ENCODE measurements at regions not wholly inside any gene's neighbourhood (a gene's known extent, or its start where the extent isn't known, plus 50 kb on each side); places are given as distances from the start of the nearest gene placed in this dataset.

GRCh38 chr1:60483509-60483908 is 409.9 kb upstream of the C1orf87 start:
- ATAC-seq: no peak
- no peaks in the 10 kb centered on the region for H3K36me3 Mint-ChIP-seq
- peaks cover 0 to 15% (median 4%) of the 10 kb centered on the region in 11 donors for H3K9me3 Mint-ChIP-seq
- H3K4me3 Mint-ChIP-seq: no peak overlapping the region
- ChIA-PET POLR2A (no interaction called here), CTCF (no interaction called here)
- no peak overlapping the region for H3K27ac ChIP-seq (ENCODE audit: low read depth, low read length)
- DNase-seq: no peak
- no peaks in the 10 kb centered on the region for H3K4me1 ChIP-seq (ENCODE audit: control insufficient read depth in 2 of 2, insufficient read depth in 2 of 2, low read length in 2 of 2)
- no peak overlapping the region for H3K4me3 ChIP-seq (ENCODE audit: low read length)
- H3K36me3 ChIP-seq (ENCODE audit: control insufficient read depth in 2 of 3, insufficient read depth in 3 of 3, low read length in 3 of 3): no peaks in the 10 kb centered on the region
- intact Hi-C loops (cut with micrococcal nuclease): no loop called here
- no peaks in the 10 kb centered on the region for H3K9me3 ChIP-seq (ENCODE audit: control insufficient read depth in 2 of 3, low read length in 3 of 3)
- H3K27me3 Mint-ChIP-seq: no peaks in the 10 kb centered on the region
- no peaks in the 10 kb centered on the region for H3K4me1 Mint-ChIP-seq
- H3K27ac Mint-ChIP-seq: no peak overlapping the region
- no peaks in the 10 kb centered on the region for H3K27me3 ChIP-seq (ENCODE audit: control insufficient read depth in 2 of 2, insufficient read depth in 2 of 2, low read length in 2 of 2)

DNA sequence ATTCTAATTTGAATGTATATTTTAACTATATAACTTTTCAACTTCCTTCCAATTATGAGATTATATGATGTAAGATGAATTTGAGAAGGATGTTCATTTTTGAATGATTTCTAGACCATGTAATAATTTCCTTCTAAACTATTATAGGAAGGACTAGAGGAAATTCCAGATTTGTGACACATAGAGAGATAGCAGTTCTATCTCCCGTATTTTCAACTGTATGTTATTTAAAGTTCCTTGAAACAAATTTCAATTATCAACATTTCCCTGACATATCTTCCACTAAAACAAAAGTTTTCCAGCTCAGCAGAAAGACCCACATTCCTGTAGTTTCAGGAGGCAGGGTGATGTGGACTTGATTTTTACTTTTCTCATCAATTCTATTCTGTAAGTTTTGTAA is 396.7 kb upstream of the C1orf87 start:
- ATAC-seq (no peak), DNase-seq (no peak)
- POLR2A ChIA-PET: no interaction called here
- Histone ChIP-seq H3K27me3 (ENCODE audit: control insufficient read depth in 2 of 2, insufficient read depth in 2 of 2, low read length in 2 of 2) (no peaks in the 10 kb centered on the region), H3K36me3 (ENCODE audit: control insufficient read depth in 2 of 3, insufficient read depth in 3 of 3, low read length in 3 of 3) (no peaks in the 10 kb centered on the region), H3K4me3 (ENCODE audit: low read length) (no peak overlapping the region), H3K4me1 (ENCODE audit: control insufficient read depth in 2 of 2, insufficient read depth in 2 of 2, low read length in 2 of 2) (no peaks in the 10 kb centered on the region), H3K9me3 (ENCODE audit: control insufficient read depth in 2 of 3, low read length in 3 of 3) (no peaks in the 10 kb centered on the region), H3K27ac (ENCODE audit: low read depth, low read length) (no peak overlapping the region)
- H3K4me1 Mint-ChIP-seq: no peaks in the 10 kb centered on the region
- H3K27me3 Mint-ChIP-seq: no peaks in the 10 kb centered on the region
- H3K4me3 Mint-ChIP-seq: no peak overlapping the region
- no peak overlapping the region for H3K27ac Mint-ChIP-seq
- H3K36me3 Mint-ChIP-seq: no peaks in the 10 kb centered on the region
- intact Hi-C loops (cut with micrococcal nuclease): no loop called here
- CTCF ChIA-PET: no interaction called here
- H3K9me3 Mint-ChIP-seq: peaks cover 0 to 8% (median 2%) of the 10 kb centered on the region in 11 donors

GRCh38 chr1:60463786-60464185 is 390.2 kb upstream of the C1orf87 start:
- no peak for ATAC-seq

GRCh38 chr1:60463146-60463545 is 389.6 kb upstream of the C1orf87 start:
- Mint-ChIP-seq H3K9me3 (peaks cover 1 to 17% (median 6%) of the 10 kb centered on the region in 11 donors), H3K36me3 (no peaks in the 10 kb centered on the region), H3K4me3 (no peak overlapping the region), H3K27ac (no peak overlapping the region), H3K4me1 (no peaks in the 10 kb centered on the region), H3K27me3 (no peaks in the 10 kb centered on the region)
- H3K4me3 ChIP-seq (ENCODE audit: low read length): no peak overlapping the region
- H3K36me3 ChIP-seq (ENCODE audit: control insufficient read depth in 2 of 3, insufficient read depth in 3 of 3, low read length in 3 of 3): no peaks in the 10 kb centered on the region
- no peak overlapping the region for H3K27ac ChIP-seq (ENCODE audit: low read depth, low read length)
- H3K9me3 ChIP-seq (ENCODE audit: control insufficient read depth in 2 of 3, low read length in 3 of 3): no peaks in the 10 kb centered on the region
- ATAC-seq (no peak), DNase-seq (no peak)
- ChIA-PET CTCF (no interaction called here), POLR2A (no interaction called here)
- H3K27me3 ChIP-seq (ENCODE audit: control insufficient read depth in 2 of 2, insufficient read depth in 2 of 2, low read length in 2 of 2): no peaks in the 10 kb centered on the region
- H3K4me1 ChIP-seq (ENCODE audit: control insufficient read depth in 2 of 2, insufficient read depth in 2 of 2, low read length in 2 of 2): no peaks in the 10 kb centered on the region
- intact Hi-C loops (cut with micrococcal nuclease): no loop called here

More at GRCh38 chr1:60463786-60464185, 390.2 kb upstream of the C1orf87 start:
- H3K4me3 ChIP-seq (ENCODE audit: low read length): no peak overlapping the region
- H3K36me3 Mint-ChIP-seq: no peaks in the 10 kb centered on the region
- DNase-seq: no peak
- CTCF ChIA-PET: no interaction called here
- peaks cover 0 to 17% (median 7%) of the 10 kb centered on the region in 11 donors for H3K9me3 Mint-ChIP-seq
- H3K4me1 Mint-ChIP-seq: no peaks in the 10 kb centered on the region
- H3K27ac ChIP-seq (ENCODE audit: low read depth, low read length): no peak overlapping the region
- no peaks in the 10 kb centered on the region for H3K9me3 ChIP-seq (ENCODE audit: control insufficient read depth in 2 of 3, low read length in 3 of 3)
- no peaks in the 10 kb centered on the region for H3K4me1 ChIP-seq (ENCODE audit: control insufficient read depth in 2 of 2, insufficient read depth in 2 of 2, low read length in 2 of 2)
- no peaks in the 10 kb centered on the region for H3K36me3 ChIP-seq (ENCODE audit: control insufficient read depth in 2 of 3, insufficient read depth in 3 of 3, low read length in 3 of 3)
- POLR2A ChIA-PET: no interaction called here
- no peak overlapping the region for H3K27ac Mint-ChIP-seq
- intact Hi-C loops (cut with micrococcal nuclease): no loop called here
- no peaks in the 10 kb centered on the region for H3K27me3 Mint-ChIP-seq
- no peak overlapping the region for H3K4me3 Mint-ChIP-seq
- no peaks in the 10 kb centered on the region for H3K27me3 ChIP-seq (ENCODE audit: control insufficient read depth in 2 of 2, insufficient read depth in 2 of 2, low read length in 2 of 2)

DNA sequence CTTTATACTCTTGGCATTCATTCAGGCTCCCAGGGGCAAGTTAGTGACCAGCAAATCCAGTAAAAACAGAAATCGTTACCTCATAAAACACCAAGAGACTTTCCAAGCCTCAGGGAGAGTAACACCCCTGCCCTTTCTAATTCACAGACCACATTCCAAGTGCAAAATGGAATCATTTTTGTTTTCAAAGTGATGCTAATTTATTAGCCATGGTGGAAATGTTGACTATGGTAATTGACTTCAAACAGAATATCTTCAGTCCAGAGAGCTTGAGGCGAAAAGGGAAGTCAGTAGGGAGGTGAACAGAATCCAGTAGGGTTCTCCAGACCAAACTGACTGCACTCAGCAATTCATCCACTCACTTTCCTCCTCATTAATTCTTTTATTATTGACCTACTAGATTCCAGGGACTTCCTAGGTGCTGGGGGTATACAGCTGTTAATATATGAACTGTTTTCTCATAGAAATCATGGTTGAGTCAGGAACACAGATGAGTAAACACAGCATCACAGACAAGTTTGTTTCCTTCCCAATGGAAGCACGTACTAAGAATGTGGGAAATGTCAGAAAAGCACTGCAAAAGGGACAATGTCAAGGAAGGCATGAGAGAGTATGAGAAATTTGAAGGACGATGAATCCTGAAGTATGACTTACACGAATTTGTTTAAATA is 388.5 kb upstream of the C1orf87 start:
- no peaks in the 10 kb centered on the region for H3K27me3 ChIP-seq (ENCODE audit: control insufficient read depth in 2 of 2, insufficient read depth in 2 of 2, low read length in 2 of 2)
- ChIA-PET CTCF (no interaction called here), POLR2A (no interaction called here)
- H3K4me3 ChIP-seq (ENCODE audit: low read length): no peak overlapping the region
- Mint-ChIP-seq H3K27ac (no peak overlapping the region), H3K27me3 (no peaks in the 10 kb centered on the region), H3K4me1 (no peaks in the 10 kb centered on the region), H3K36me3 (no peaks in the 10 kb centered on the region), H3K9me3 (peaks cover 3 to 24% (median 6%) of the 10 kb centered on the region in 11 donors), H3K4me3 (no peak overlapping the region)
- intact Hi-C loops (cut with micrococcal nuclease): no loop called here
- H3K27ac ChIP-seq (ENCODE audit: low read depth, low read length): no peak overlapping the region
- H3K36me3 ChIP-seq (ENCODE audit: control insufficient read depth in 2 of 3, insufficient read depth in 3 of 3, low read length in 3 of 3): no peaks in the 10 kb centered on the region
- ATAC-seq (no peak), DNase-seq (no peak)
- no peaks in the 10 kb centered on the region for H3K9me3 ChIP-seq (ENCODE audit: control insufficient read depth in 2 of 3, low read length in 3 of 3)
- H3K4me1 ChIP-seq (ENCODE audit: control insufficient read depth in 2 of 2, insufficient read depth in 2 of 2, low read length in 2 of 2): no peaks in the 10 kb centered on the region

GRCh38 chr1:60458111-60458510 is 384.5 kb upstream of the C1orf87 start:
- H3K27ac Mint-ChIP-seq: no peak overlapping the region
- Histone ChIP-seq H3K9me3 (ENCODE audit: control insufficient read depth in 2 of 3, low read length in 3 of 3) (peaks cover 0 to 6% (median 0%) of the 10 kb centered on the region in 3 experiments), H3K4me1 (ENCODE audit: control insufficient read depth in 2 of 2, insufficient read depth in 2 of 2, low read length in 2 of 2) (no peaks in the 10 kb centered on the region), H3K27ac (ENCODE audit: low read depth, low read length) (no peak overlapping the region), H3K27me3 (ENCODE audit: control insufficient read depth in 2 of 2, insufficient read depth in 2 of 2, low read length in 2 of 2) (no peaks in the 10 kb centered on the region), H3K36me3 (ENCODE audit: control insufficient read depth in 2 of 3, insufficient read depth in 3 of 3, low read length in 3 of 3) (no peaks in the 10 kb centered on the region), H3K4me3 (ENCODE audit: low read length) (no peak overlapping the region)
- H3K4me1 Mint-ChIP-seq: no peaks in the 10 kb centered on the region
- H3K36me3 Mint-ChIP-seq: no peaks in the 10 kb centered on the region
- DNase-seq (no peak), ATAC-seq (no peak)
- CTCF ChIA-PET: no interaction called here
- H3K4me3 Mint-ChIP-seq: no peak overlapping the region
- intact Hi-C loops (cut with micrococcal nuclease): no loop called here
- POLR2A ChIA-PET: no interaction called here
- H3K27me3 Mint-ChIP-seq: peaks cover 0 to 2% (median 0%) of the 10 kb centered on the region in 5 donors
- H3K9me3 Mint-ChIP-seq: peaks cover 6 to 35% (median 11%) of the 10 kb centered on the region in 11 donors

GRCh38 chr1:60449876-60450275 is 376.3 kb upstream of the C1orf87 start:
- Histone ChIP-seq H3K4me3 (ENCODE audit: low read length) (no peak overlapping the region), H3K4me1 (ENCODE audit: control insufficient read depth in 2 of 2, insufficient read depth in 2 of 2, low read length in 2 of 2) (no peaks in the 10 kb centered on the region), H3K36me3 (ENCODE audit: control insufficient read depth in 2 of 3, insufficient read depth in 3 of 3, low read length in 3 of 3) (no peaks in the 10 kb centered on the region), H3K9me3 (ENCODE audit: control insufficient read depth in 2 of 3, low read length in 3 of 3) (peaks cover 0 to 4% (median 0%) of the 10 kb centered on the region in 3 experiments), H3K27ac (ENCODE audit: low read depth, low read length) (no peak overlapping the region), H3K27me3 (ENCODE audit: control insufficient read depth in 2 of 2, insufficient read depth in 2 of 2, low read length in 2 of 2) (no peaks in the 10 kb centered on the region)
- Mint-ChIP-seq H3K27ac (no peak overlapping the region), H3K36me3 (no peaks in the 10 kb centered on the region), H3K4me1 (no peaks in the 10 kb centered on the region), H3K4me3 (no peak overlapping the region), H3K9me3 (peaks cover 0 to 23% (median 3%) of the 10 kb centered on the region in 11 donors), H3K27me3 (peaks cover 0 to 5% (median 0%) of the 10 kb centered on the region in 5 donors)
- no peak for DNase-seq
- CTCF ChIA-PET: no interaction called here
- no peak for ATAC-seq
- POLR2A ChIA-PET: no interaction called here
- intact Hi-C loops (cut with micrococcal nuclease): no loop called here
